BE2C (cell line): ENCODE measurements at regions not wholly inside any gene's neighbourhood (a gene's known extent, or its start where the extent isn't known, plus 50 kb on each side); places are given as distances from the start of the nearest gene placed in this dataset.

Source experiments
- DNase-seq: peaks from one replicate; pipeline ENCODE4 v3.0.0-alpha.2; 2020
- H3K27me3 ChIP-seq: fragments of 250-450 bp; sonication (Bioruptor Pico); 2 replicates; pipeline ENCODE4 v1.5.1; 2020; ENCODE audit warnings: mild to moderate bottlenecking
- H3K36me3 ChIP-seq: fragments of 250-450 bp; sonication (Bioruptor Pico); 2 replicates; pipeline ENCODE4 v1.5.1; 2020; ENCODE audit warnings: mild to moderate bottlenecking
- H3K4me1 ChIP-seq: fragments of 250-450 bp; sonication (Bioruptor Pico); 2 replicates; pipeline ENCODE4 v1.5.1; 2020
- H3K4me3 ChIP-seq: 2 replicates; pipeline ENCODE4 v1.5.1; 2011; ENCODE audit warnings: low read depth, low read length
- H3K9me3 ChIP-seq: fragments of 250-450 bp; sonication (Bioruptor Pico); 2 replicates; pipeline ENCODE4 v1.5.1; 2020
- TF ChIP-seq, protein P1 (sequence below): IDR thresholded peaks from 2 replicates; pipeline ENCODE4 v1.5.1; 2012; ENCODE audit warnings: mild to moderate bottlenecking, low read depth, low read length

DNA sequence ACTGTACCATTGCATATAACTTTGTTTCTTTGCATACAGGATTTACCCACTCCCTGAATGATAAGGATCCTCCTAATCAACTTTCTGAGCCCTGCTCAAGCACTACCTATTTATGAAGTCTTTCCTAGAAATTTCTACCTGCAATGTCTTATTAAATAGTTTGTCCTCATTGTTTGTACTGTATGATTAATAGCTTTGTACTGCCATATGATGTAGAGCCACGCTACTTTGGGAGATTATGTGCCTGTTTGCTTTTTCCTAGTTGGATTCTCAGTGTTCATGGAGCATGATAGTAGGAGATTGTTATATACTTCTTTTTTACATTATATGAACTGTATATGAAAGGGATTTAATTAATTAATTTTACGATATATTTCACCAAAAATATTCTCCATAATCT is 327.1 kb upstream of the GALNT5 start:
- Histone ChIP-seq H3K36me3 (no peaks in the 10 kb centered on the region), H3K9me3 (no peaks in the 10 kb centered on the region), H3K4me1 (no peaks in the 10 kb centered on the region), H3K4me3 (no peak overlapping the region), H3K27me3 (no peaks in the 10 kb centered on the region)
- TF ChIP-seq, protein P1, sequence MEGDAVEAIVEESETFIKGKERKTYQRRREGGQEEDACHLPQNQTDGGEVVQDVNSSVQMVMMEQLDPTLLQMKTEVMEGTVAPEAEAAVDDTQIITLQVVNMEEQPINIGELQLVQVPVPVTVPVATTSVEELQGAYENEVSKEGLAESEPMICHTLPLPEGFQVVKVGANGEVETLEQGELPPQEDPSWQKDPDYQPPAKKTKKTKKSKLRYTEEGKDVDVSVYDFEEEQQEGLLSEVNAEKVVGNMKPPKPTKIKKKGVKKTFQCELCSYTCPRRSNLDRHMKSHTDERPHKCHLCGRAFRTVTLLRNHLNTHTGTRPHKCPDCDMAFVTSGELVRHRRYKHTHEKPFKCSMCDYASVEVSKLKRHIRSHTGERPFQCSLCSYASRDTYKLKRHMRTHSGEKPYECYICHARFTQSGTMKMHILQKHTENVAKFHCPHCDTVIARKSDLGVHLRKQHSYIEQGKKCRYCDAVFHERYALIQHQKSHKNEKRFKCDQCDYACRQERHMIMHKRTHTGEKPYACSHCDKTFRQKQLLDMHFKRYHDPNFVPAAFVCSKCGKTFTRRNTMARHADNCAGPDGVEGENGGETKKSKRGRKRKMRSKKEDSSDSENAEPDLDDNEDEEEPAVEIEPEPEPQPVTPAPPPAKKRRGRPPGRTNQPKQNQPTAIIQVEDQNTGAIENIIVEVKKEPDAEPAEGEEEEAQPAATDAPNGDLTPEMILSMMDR: no peak
- DNase-seq: no peak

DNA sequence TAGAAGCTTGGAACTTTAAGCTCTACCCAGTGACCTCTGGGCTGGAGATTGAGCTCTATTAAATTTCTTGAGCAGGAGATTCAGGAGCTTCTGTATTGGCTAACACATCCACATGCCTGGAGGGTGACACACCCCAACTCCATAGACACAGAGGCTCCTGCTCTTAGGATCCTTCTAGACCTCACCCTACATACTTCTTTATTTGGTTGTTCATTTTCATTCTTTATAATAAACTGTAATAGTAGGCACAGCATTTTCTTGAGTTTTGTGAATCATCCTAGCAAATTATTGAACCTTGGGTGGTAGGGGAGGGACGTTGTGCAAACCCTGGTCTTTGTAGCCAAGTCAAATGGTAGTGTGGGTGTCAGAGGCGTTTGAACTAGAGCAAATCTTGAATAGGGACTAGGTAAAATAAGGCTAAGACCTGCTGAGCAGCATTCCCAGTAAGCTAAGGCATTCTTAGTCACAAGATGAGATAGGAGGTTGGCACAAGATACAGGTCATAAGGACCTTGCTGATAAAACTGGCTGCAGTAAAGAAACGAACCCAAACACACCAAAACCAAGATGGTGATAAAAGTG is 323.8 kb upstream of the GALNT5 start:
- H3K27me3 ChIP-seq: no peaks in the 10 kb centered on the region
- no peak for DNase-seq
- H3K9me3 ChIP-seq: no peaks in the 10 kb centered on the region
- H3K4me1 ChIP-seq: no peaks in the 10 kb centered on the region
- no peaks in the 10 kb centered on the region for H3K36me3 ChIP-seq
- H3K4me3 ChIP-seq: no peak overlapping the region
- TF ChIP-seq, protein P1: no peak

DNA sequence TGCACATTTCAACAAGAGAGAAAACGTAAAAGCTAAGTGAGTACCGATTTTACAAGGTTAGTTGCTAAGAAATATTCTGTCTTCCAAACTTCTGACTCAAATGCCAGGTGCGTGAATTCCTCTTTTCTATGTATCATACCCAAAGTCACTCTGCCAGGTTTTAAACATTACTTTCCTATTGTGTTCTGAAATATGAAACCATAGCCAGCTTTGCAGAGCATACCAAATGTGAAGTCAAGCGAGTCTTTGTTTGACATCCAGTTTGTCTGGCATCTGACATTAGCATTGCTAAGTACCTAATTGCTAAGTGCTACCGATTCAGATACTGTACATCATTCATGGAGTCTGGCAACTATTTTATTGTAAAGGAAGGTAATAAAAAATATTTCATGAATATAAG is 321.9 kb upstream of the GALNT5 start:
- DNase-seq: no peak
- H3K9me3 ChIP-seq: no peaks in the 10 kb centered on the region

DNA sequence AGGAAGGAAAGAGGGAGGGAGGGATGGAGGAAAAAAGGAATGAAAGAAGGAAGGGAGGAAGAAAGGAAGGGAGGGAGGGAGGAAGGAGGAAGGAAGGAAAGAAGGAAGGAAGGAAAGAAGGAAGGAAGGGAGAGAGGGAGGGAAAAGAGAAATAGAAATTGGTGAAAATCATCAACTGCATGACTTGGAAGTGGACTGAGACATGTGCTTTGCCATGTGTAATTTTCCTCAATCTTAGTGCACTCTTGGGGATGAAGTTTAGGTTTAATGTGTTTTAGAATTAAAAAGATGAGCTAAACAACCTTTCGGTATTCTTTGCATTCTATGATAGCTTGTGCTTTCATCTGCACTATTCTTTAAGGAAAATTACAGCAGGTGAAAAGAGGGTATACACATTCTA is 320.1 kb upstream of the GALNT5 start:
- H3K36me3 ChIP-seq: no peaks in the 10 kb centered on the region
- no peak overlapping the region for H3K4me3 ChIP-seq
- H3K9me3 ChIP-seq: no peaks in the 10 kb centered on the region
- no peak for DNase-seq
- H3K27me3 ChIP-seq: no peaks in the 10 kb centered on the region
- no peaks in the 10 kb centered on the region for H3K4me1 ChIP-seq
- TF ChIP-seq, protein P1: no peak

More for the DNA sequence above, 321.9 kb upstream of the GALNT5 start:
- Histone ChIP-seq H3K4me1 (no peaks in the 10 kb centered on the region), H3K36me3 (no peaks in the 10 kb centered on the region), H3K4me3 (no peak overlapping the region), H3K27me3 (no peaks in the 10 kb centered on the region)
- TF ChIP-seq, protein P1: no peak

DNA sequence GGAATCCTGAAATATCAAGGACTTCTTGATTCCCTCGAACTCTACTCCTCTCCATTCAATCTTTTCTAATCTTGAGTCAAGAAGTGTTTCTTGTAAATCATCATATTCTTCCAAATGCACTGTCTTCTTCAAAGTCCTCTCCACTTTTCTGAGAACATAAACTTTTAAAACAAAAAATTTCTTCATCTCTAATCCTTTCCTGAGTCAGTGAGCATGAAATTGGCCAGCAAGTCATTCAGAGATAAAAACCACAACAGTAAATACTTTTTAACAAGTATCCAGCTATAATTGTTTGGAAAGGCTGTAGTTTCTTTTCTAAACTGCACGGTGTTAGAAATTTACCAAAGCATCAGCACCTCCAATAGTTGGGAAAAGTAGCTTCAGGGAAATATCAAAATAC is 312.6 kb upstream of the GALNT5 start:
- DNase-seq: no peak
- H3K4me3 ChIP-seq: no peak overlapping the region
- H3K27me3 ChIP-seq: no peaks in the 10 kb centered on the region
- H3K36me3 ChIP-seq: no peaks in the 10 kb centered on the region
- H3K9me3 ChIP-seq: no peaks in the 10 kb centered on the region
- TF ChIP-seq, protein P1: no peak
- H3K4me1 ChIP-seq: no peaks in the 10 kb centered on the region

DNA sequence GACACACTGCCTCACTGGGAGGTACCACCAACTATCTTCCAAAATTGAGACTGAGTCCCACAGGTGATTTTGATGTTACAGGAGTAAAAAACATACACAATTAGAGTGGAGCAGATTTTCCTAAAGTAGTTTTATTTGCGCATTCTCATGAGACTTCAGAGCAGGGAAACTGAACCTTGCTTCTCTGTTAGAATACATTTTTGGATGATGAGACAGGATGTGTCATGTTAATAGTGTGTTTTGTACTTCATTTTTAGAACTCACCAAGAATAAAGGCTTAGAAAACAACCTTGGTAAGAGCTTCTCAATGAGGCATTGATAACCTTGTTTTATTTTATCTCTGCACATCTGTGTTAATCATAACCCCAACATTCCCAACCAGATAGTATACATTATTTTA is 310.2 kb upstream of the GALNT5 start:
- Histone ChIP-seq H3K9me3 (no peaks in the 10 kb centered on the region), H3K27me3 (no peaks in the 10 kb centered on the region), H3K36me3 (no peaks in the 10 kb centered on the region), H3K4me3 (no peak overlapping the region), H3K4me1 (no peaks in the 10 kb centered on the region)
- DNase-seq: no peak
- TF ChIP-seq, protein P1: no peak
